Erythroblast (primary cell): ENCODE measurements at regions not wholly inside any gene's neighbourhood (a gene's known extent, or its start where the extent isn't known, plus 50 kb on each side); places are given as distances from the start of the nearest gene placed in this dataset.
A peak's percentile ranks its signal among the peaks of the same experiment; 100 is the strongest.

Source experiments
- DNase-seq, 2 experiments: peaks; one replicate each; lab custom pipeline; 2025; lab: John Stamatoyannopoulos, UW
- GATA1 ChIP-seq: IDR thresholded peaks from 2 replicates; pipeline ENCODE4 v1.6.1; 2011; ENCODE audit warnings: low read depth, mild to moderate bottlenecking, control low read depth, low read length, moderate library complexity
- POLR2A ChIP-seq: IDR thresholded peaks from 2 replicates; pipeline ENCODE4 v1.6.1; 2011; ENCODE audit warnings: mild to moderate bottlenecking, low read length

GRCh38 chr11:97786961-97787360 lies 1233.8 kb upstream of the CNTN5 start:
- TF ChIP-seq POLR2A (no peak), GATA1 (no peak)
- DNase-seq = no peak

DNA sequence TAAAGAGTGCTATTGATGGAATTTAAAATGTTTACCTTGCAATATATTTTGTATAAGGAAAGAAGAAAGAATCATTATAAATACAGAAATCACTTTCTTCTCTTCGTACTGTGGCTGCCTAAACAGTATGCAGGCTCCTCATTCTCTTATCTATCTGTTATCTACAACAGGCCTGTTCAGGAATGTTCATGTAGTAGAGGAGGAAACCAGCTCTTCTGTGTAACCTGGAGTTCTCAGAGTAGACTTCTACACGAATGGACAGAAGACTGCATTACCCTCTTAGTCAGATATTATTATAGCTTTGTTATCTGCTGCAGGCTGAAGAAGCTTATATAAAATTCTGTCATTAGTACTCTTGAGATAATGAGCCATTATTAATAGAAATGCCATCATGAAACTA lies 1225.9 kb upstream of the CNTN5 start:
- peak in 1 of 2 experiments; percentile 2 for DNase-seq
- TF ChIP-seq POLR2A = no peak
- no peak for TF ChIP-seq GATA1

GRCh38 chr11:97800891-97801290 lies 1219.9 kb upstream of the CNTN5 start:
- TF ChIP-seq GATA1 (no peak), POLR2A (no peak)
- DNase-seq = no peak

DNA sequence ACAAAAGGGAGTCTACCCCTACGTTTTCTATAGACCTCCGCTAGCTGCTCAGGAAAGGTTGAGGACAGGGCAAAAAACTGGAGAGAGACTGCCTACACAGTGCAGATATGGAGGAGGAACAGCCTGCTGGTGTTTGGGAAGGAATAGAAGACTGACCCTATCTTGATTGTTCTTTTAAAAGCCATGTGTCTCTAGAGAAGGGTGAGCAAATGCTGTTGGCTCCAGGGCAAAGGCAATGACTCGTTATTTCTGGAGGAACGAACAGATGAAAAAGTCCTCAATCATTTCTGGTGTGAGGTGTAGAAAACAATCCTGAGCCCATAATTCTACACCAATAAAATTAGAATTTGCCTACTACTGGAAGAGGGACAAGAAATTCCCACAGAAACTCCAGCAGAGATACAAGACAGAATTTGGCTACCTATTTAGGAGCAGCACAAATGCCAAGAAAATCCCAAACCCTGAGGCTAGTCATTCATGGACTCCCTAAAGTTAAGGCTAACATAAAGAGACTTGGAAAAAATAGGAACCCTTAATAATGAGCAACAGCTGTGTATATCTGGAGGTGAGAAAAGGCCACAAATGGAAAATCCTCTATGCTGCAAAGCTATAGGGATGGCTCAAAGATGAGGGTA lies 1206.3 kb upstream of the CNTN5 start:
- TF ChIP-seq POLR2A = no peak
- TF ChIP-seq GATA1 = no peak
- peak; percentile 16 to 47 for DNase-seq

DNA sequence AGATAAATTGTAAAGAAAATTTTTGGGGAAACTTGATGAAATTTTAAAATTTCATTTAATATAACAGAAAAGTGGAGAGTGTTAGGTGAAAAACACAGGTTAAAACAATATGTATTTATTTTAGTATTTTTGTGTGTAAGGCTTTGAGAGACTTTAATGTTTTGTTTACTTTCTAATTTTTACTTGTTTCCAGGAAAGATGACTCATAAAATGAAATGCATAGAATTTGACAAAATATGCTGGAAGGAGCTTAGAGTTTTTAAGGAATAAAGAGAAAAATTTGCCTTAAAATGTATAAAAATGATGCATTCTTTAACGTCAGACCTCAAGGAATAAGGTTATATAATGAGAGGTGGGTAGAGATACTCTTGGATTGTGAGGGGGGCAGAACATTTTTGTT lies 1205.1 kb upstream of the CNTN5 start:
- no peak for DNase-seq
- no peak for TF ChIP-seq GATA1
- no peak for TF ChIP-seq POLR2A

DNA sequence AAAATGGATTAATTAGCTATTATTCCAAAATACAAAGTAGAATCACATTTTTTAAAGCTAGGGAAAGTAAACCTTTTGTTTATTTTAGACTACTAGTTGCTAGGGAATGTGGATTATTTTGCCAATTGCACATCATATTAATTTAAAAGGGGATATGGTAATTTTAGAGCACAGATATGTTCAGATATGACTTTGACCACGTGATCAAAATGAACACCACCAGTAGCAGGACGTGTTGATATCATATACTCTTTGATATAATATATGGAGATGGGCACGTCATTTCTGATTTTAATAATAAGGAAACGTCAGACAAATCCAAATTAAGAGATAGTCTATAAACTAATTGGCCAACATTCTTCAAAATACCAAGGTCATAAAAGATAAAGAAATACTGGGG lies 1188.3 kb upstream of the CNTN5 start:
- no peak for DNase-seq
- TF ChIP-seq GATA1 (no peak), POLR2A (no peak)

DNA sequence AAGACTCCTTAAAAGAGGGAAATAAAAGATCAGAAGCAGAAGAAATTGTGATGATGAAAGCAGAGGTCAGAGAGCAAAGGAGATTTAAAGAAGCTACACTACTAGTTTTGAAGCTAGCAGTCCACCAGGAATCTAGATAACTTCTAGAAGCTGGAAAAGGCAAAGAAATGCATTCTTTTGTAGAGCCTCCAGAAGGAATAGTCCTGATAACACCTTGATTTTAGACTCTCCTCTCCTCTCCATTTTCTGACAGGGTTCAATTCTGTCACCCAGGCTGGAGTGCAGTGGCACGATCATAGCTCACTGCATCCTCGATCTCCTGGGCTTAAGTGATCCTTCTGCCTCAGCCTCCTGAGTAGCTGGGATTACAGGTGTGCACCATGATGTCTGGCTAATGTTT lies 1187.3 kb upstream of the CNTN5 start:
- TF ChIP-seq GATA1 (no peak), POLR2A (no peak)
- no peak for DNase-seq

DNA sequence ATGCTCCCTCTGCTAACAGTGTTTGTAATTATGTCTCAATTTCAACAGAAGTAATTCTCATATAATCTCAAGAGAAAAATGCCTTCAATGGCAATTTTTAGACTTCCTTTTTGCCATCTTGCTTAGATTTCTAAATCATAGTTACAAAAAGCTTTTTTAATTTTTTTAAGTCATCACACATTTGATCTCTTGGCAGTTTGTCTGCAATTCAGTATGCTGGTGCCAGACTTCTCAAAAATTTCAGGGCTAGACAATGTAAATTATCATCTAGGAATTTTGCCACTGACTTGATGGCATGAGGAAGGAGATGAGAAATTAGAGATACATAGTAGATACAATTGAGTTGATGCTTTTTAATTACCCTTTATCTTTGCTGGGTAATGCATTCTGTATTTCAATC lies 1176.7 kb upstream of the CNTN5 start:
- TF ChIP-seq POLR2A (no peak), GATA1 (no peak)

GRCh38 chr11:97847730-97848129 lies 1173.0 kb upstream of the CNTN5 start:
- TF ChIP-seq POLR2A (no peak), GATA1 (no peak)
- no peak for DNase-seq

More for the DNA sequence above, 1176.7 kb upstream of the CNTN5 start:
- no peak for DNase-seq

GRCh38 chr11:97850701-97851100 lies 1170.0 kb upstream of the CNTN5 start:
- DNase-seq = peak in 1 of 2 experiments; percentile 41
- TF ChIP-seq POLR2A = no peak
- TF ChIP-seq GATA1 = no peak

- TF ChIP-seq GATA1 (no peak), POLR2A (no peak)
- DNase-seq = no peak
Measured at GRCh38 chr11:97854357-97854756, 1166.4 kb upstream of the CNTN5 start.

GRCh38 chr11:97854877-97855276 lies 1165.9 kb upstream of the CNTN5 start:
- DNase-seq = no peak

DNA sequence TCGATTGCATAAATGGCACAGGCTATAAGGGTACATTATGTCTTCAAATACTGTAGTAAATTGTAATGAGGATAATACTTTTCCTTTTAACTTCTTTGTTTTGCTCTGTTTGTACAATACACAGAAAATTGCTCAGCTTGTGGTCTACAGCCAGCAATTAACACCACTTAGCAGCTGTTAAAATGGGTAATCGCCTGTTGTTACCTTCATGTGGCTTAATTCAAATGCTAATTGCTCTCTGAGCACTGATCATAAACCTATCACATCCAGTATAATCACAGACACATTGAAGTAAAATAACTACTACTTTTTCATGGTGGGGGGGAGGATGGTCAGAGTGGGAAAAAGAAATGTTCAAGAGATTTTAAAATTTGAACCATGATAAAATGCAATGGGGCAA lies 1164.1 kb upstream of the CNTN5 start:
- DNase-seq = no peak
- no peak for TF ChIP-seq GATA1
- no peak for TF ChIP-seq POLR2A

More at GRCh38 chr11:97854877-97855276, 1165.9 kb upstream of the CNTN5 start:
- TF ChIP-seq GATA1 (no peak), POLR2A (no peak)

DNA sequence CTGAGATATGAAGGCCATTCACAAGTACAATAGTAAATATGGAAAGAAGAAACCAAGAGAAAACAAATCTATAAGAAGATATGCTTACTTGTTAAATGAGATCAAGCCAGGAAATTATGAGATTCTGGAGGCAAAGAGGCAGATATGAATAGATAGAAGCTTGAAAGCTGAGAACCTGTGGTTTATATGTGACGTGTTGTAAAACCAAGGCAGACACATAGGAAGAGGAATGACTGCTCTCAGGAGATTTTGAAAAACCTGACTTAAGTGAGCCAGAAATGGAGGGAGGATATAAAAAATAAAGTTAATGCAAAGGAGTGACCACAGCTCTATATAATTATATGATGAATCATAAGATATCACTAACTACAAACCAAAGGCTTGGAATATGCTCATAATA lies 1160.5 kb upstream of the CNTN5 start:
- TF ChIP-seq POLR2A (no peak), GATA1 (no peak)
- no peak for DNase-seq

GRCh38 chr11:97862021-97862420 lies 1158.7 kb upstream of the CNTN5 start:
- no peak for DNase-seq
- no peak for TF ChIP-seq GATA1
- no peak for TF ChIP-seq POLR2A
